ENCODE measurements at regions not wholly inside any gene's neighbourhood (a gene's known extent, or its start where the extent isn't known, plus 50 kb on each side); places are given as distances from the start of the nearest gene placed in this dataset.

DNA sequence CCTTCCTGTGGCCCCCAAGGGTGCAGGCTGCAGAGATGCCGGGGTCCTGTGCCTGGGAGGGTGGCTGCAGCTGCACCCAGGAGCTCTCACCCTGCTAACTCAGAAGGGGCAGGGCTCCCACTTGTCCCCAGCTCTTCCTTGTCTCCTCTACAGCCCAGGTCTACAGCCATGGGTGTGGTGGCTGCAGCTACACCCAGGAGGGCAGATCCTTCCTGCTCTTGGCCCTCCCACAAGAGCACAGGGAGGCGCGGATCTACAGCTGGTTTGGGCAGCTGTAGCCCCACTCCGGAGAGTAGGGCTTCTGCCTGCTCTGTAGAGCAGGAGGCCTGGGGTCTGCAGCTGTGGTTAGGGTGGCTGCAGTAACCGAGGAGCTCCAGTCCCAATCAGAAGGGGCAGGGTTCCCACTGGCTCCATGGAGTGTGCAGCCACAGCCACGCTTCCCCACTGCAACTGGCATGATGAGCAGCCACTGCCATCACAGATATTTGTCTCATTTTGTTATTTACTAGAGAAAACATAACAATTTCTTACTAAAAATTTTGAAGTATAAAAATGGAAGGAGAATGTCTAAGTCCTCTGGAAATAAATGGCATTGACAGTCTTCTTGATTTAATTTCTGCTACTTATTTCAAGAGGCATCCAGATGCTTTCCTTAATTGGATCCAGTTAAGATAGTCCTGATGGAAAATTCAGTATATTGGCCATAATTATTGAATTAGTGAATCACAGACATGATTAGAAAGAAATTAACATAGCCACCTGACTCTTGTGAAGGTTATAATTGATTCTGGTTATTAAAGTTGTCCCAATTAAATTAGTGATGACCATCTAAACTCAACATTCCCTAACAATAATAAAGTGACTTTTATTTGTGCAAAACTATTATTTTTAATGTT, 233.6 kb downstream of the KCNE4 start (continued):
- TF ChIP-seq CBX2 (IDR thresholded peaks at IDR 0.05; ENCODE audit: low read depth, low read length) (no peak), CBX2 (CRISPR knock-in tag; IDR thresholded peaks at IDR 0.05; ENCODE audit: low read depth) (no peak), SAP130 (CRISPR knock-in tag; IDR thresholded peaks at IDR 0.05; ENCODE audit: low read depth) (no peak), NR1H2 (CRISPR knock-in tag; IDR thresholded peaks at IDR 0.05; ENCODE audit: borderline replicate concordance, low read depth) (no peak), ZNF274 (CRISPR knock-in tag; IDR thresholded peaks at IDR 0.05) (no peak), ETV6 (CRISPR knock-in tag; conservative IDR thresholded peaks at IDR 0.05) (no peak)
- TF ChIP-seq, protein P1, sequence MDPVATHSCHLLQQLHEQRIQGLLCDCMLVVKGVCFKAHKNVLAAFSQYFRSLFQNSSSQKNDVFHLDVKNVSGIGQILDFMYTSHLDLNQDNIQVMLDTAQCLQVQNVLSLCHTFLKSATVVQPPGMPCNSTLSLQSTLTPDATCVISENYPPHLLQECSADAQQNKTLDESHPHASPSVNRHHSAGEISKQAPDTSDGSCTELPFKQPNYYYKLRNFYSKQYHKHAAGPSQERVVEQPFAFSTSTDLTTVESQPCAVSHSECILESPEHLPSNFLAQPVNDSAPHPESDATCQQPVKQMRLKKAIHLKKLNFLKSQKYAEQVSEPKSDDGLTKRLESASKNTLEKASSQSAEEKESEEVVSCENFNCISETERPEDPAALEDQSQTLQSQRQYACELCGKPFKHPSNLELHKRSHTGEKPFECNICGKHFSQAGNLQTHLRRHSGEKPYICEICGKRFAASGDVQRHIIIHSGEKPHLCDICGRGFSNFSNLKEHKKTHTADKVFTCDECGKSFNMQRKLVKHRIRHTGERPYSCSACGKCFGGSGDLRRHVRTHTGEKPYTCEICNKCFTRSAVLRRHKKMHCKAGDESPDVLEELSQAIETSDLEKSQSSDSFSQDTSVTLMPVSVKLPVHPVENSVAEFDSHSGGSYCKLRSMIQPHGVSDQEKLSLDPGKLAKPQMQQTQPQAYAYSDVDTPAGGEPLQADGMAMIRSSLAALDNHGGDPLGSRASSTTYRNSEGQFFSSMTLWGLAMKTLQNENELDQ (CRISPR knock-in tag; IDR thresholded peaks at IDR 0.05; ENCODE audit: borderline replicate concordance), result no peak
- TF ChIP-seq, protein P2, sequence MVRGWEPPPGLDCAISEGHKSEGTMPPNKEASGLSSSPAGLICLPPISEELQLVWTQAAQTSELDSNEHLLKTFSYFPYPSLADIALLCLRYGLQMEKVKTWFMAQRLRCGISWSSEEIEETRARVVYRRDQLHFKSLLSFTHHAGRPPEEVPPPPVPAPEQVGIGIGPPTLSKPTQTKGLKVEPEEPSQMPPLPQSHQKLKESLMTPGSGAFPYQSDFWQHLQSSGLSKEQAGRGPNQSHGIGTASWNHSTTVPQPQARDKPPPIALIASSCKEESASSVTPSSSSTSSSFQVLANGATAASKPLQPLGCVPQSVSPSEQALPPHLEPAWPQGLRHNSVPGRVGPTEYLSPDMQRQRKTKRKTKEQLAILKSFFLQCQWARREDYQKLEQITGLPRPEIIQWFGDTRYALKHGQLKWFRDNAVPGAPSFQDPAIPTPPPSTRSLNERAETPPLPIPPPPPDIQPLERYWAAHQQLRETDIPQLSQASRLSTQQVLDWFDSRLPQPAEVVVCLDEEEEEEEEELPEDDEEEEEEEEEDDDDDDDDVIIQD (CRISPR knock-in tag; IDR thresholded peaks at IDR 0.05; ENCODE audit: low read depth), result no peak

DNA sequence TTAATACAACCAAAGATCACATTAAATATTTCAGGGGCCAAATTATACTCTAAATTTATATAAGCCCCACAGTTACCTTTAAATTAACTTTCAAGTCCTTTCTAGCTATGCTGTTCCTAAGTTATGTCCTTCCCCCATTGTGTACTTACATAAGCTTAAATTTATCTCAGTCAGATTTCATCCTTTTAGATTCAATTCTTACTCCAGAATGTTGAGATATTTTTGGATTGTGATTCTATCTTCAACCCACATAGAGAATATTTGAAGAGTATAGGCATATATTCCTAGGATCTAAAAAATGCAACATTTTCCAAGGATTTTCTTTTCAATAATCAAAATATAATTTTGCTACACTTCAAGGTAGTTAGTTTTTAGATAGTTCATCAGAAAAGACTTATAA, 242.8 kb downstream of the KCNE4 start:
- no peak for FAIRE-seq
- ChIA-PET CTCF (ENCODE audit: low intra/inter-chr PET ratio, low total read pairs) (no interaction called here), POLR2A (no interaction called here)
- H3K79me2 ChIP-seq (ENCODE audit: insufficient read depth, low read length), result no peaks in the 10 kb centered on the region
- no peak for DNase-seq (ENCODE audit: low spot score)
- H2AFZ ChIP-seq (ENCODE audit: low read length), result no peak overlapping the region
- H3K9ac ChIP-seq (ENCODE audit: insufficient read depth, low read depth, low read length), result no peak overlapping the region
- no peak for ATAC-seq
- no peaks in the 10 kb centered on the region for H3K4me1 ChIP-seq (ENCODE audit: insufficient read depth, low read length)
- no peaks in the 10 kb centered on the region for H3K36me3 ChIP-seq (replicated peaks in 1 of 2; ENCODE audit: control insufficient read depth in 1 of 2, insufficient read depth in 2 of 2, low read length in 2 of 2)
- no TSS peak for BruUV-seq (replicated peaks)
- no peak overlapping the region for H3K27ac ChIP-seq (ENCODE audit: extremely low read length, insufficient read depth, low read length)
- no peaks in the 10 kb centered on the region for H3K9me3 ChIP-seq (ENCODE audit: low read length)
- H3K4me2 ChIP-seq (ENCODE audit: low read depth, low read length), result no peak overlapping the region
- no peak overlapping the region for H3K4me3 ChIP-seq (replicated peaks in 1 of 3; ENCODE audit: insufficient read depth in 1 of 3, low read depth in 2 of 3, low read length in 3 of 3)
- no peaks in the 10 kb centered on the region; a peak in 1 of 5 replicates for H3K27me3 ChIP-seq (ENCODE audit: control insufficient read depth in 1 of 2, insufficient read depth in 2 of 2, low read length in 2 of 2)
- no peaks in the 10 kb centered on the region for H4K20me1 ChIP-seq (ENCODE audit: insufficient read depth, low read length)
- intact Hi-C loops (cut with micrococcal nuclease; ENCODE audit: unreplicated experiment), result no loop called here
- in situ Hi-C loops (cut with HindIII; ENCODE audit: extremely low pct_ligation_motif_present, low pct_unique_long_range_greater_than_20kb), result no loop called here
- TF ChIP-seq POLR2AphosphoS2 (IDR thresholded peaks at IDR 0.05; ENCODE audit: low read depth, low read length) (no peak), ZNF331 (CRISPR knock-in tag; IDR thresholded peaks at IDR 0.05) (no peak), ZFP37 (CRISPR knock-in tag; IDR thresholded peaks at IDR 0.05; ENCODE audit: borderline replicate concordance) (no peak), SP4 (CRISPR knock-in tag; IDR thresholded peaks at IDR 0.05) (no peak), ELF1 (CRISPR knock-in tag; IDR thresholded peaks at IDR 0.05) (no peak)
- TF ChIP-seq, protein P3, sequence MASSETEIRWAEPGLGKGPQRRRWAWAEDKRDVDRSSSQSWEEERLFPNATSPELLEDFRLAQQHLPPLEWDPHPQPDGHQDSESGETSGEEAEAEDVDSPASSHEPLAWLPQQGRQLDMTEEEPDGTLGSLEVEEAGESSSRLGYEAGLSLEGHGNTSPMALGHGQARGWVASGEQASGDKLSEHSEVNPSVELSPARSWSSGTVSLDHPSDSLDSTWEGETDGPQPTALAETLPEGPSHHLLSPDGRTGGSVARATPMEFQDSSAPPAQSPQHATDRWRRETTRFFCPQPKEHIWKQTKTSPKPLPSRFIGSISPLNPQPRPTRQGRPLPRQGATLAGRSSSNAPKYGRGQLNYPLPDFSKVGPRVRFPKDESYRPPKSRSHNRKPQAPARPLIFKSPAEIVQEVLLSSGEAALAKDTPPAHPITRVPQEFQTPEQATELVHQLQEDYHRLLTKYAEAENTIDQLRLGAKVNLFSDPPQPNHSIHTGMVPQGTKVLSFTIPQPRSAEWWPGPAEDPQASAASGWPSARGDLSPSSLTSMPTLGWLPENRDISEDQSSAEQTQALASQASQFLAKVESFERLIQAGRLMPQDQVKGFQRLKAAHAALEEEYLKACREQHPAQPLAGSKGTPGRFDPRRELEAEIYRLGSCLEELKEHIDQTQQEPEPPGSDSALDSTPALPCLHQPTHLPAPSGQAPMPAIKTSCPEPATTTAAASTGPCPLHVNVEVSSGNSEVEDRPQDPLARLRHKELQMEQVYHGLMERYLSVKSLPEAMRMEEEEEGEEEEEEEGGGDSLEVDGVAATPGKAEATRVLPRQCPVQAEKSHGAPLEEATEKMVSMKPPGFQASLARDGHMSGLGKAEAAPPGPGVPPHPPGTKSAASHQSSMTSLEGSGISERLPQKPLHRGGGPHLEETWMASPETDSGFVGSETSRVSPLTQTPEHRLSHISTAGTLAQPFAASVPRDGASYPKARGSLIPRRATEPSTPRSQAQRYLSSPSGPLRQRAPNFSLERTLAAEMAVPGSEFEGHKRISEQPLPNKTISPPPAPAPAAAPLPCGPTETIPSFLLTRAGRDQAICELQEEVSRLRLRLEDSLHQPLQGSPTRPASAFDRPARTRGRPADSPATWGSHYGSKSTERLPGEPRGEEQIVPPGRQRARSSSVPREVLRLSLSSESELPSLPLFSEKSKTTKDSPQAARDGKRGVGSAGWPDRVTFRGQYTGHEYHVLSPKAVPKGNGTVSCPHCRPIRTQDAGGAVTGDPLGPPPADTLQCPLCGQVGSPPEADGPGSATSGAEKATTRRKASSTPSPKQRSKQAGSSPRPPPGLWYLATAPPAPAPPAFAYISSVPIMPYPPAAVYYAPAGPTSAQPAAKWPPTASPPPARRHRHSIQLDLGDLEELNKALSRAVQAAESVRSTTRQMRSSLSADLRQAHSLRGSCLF (CRISPR knock-in tag; IDR thresholded peaks at IDR 0.05; ENCODE audit: borderline replicate concordance), result no peak
- TF ChIP-seq, protein P4, sequence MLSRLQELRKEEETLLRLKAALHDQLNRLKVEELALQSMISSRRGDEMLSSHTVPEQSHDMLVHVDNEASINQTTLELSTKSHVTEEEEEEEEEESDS (CRISPR knock-in tag; IDR thresholded peaks at IDR 0.05; ENCODE audit: borderline replicate concordance), result no peak

All from HepG2 (cell line).